Esophagus muscularis mucosa (tissue), 4 donors: ENCODE measurements at regions not wholly inside any gene's neighbourhood (a gene's known extent, or its start where the extent isn't known, plus 50 kb on each side); places are given as distances from the start of the nearest gene placed in this dataset.

Experiments used
- CTCF ChIP-seq, 3 experiments: fragments of 200-600 bp in 2 of 3; fragments of 450-650 bp in 1 of 3; sonication (generic) in 2 of 3; IDR thresholded peaks; one replicate each; pipeline ENCODE4 v1.5.1; 2017 to 2019; ENCODE audit warnings: antibody characterized with exemption in 3 of 3, mild to moderate bottlenecking in 2 of 3, moderate library complexity in 1 of 3
- EP300 ChIP-seq: sonication (generic); formaldehyde crosslinking; IDR thresholded peaks from one replicate; pipeline ENCODE4 v1.6.1; 2017; ENCODE audit warnings: antibody characterized with exemption
- POLR2A ChIP-seq: fragments of 450-650 bp; IDR thresholded peaks from one replicate; pipeline ENCODE4 v1.6.1; 2017; ENCODE audit warnings: antibody characterized with exemption, moderate library complexity, mild to moderate bottlenecking, low read depth

DNA sequence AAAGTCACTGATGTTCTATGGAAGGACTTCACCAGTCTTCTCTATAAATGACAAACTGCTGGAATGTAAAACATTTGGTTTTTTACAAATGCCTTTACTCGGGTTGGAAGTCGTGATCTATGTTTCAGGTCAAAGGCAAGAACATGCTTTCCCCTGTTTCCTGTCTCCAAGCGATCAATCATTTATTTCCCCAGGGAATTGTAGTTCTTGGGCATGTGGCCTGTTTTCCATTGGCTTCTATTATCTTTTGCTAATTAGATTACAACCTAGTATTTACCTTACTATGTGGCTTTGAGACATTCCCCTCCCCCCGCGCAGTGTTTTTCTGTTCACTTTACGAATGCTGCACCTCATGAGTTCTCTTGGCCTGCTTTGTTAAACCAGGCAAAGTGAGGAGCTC lies 684.2 kb downstream of the EPHA4 start:
- TF ChIP-seq CTCF (IDR thresholded peaks at IDR 0.05) (no peak), POLR2A (no peak), EP300 (no peak)
